ENCODE measurements at regions not wholly inside any gene's neighbourhood (a gene's known extent, or its start where the extent isn't known, plus 50 kb on each side); places are given as distances from the start of the nearest gene placed in this dataset.

DNA sequence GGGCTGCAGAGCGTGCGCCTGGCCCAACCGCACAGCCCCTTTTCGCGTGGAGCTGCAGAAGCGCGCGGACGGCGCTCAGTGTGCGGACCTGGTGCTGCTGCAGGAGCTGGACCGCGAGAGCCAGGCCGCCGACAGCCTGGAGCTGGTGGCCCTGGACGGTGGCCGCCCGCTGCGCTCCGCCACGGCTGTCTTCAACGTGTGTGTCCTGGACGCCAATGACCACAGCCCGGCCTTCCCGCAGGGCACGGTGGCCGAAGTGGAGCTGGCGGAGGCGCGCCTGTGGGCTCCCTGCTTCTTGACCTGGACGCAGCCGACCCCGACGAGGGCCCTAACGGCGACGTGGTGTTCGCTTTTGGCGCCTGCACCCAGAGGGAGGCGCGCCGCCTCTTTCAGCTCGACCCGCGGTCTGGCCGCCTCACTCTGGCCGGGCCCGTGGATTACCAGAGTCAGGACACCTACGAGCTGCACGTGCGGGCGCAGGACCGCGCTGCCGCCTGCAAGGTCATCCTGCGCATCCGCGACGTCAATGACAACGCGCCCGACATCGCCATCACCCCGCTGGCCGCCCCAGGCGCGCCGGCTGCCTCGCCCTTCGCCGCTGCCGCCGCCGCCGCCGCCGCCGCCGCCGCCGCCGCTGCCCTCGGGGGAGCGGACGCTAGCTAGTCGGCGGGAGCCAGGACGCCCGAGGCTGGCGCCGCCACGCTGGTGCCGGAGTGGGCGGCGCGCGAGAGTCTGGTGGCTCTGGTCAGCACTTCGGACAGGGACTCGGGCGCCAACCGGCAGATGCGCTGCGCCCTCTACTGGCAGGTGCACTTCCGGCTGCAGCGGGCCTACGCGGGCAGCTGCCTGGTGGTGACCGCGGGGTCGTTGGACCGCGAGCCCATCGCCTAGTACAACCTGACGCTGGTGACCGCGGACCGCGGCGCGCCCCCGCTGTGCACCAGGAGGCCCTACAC lies 172.2 kb downstream of the OLFM4 start:
- no peak overlapping the region for H3K4me3 Mint-ChIP-seq
- DNase-seq (ENCODE audit: extremely low spot score, unreplicated experiment): peak; percentile 86
- peaks cover 13% of the 10 kb centered on the region for H3K4me1 Mint-ChIP-seq (ENCODE audit: unreplicated experiment)
- no peak overlapping the region for H3K27ac Mint-ChIP-seq
- peaks cover 58% of the 10 kb centered on the region for H3K27me3 Mint-ChIP-seq
- no peaks in the 10 kb centered on the region for H3K36me3 Mint-ChIP-seq
- no peaks in the 10 kb centered on the region for H3K9me3 Mint-ChIP-seq
- TF ChIP-seq, protein P1, sequence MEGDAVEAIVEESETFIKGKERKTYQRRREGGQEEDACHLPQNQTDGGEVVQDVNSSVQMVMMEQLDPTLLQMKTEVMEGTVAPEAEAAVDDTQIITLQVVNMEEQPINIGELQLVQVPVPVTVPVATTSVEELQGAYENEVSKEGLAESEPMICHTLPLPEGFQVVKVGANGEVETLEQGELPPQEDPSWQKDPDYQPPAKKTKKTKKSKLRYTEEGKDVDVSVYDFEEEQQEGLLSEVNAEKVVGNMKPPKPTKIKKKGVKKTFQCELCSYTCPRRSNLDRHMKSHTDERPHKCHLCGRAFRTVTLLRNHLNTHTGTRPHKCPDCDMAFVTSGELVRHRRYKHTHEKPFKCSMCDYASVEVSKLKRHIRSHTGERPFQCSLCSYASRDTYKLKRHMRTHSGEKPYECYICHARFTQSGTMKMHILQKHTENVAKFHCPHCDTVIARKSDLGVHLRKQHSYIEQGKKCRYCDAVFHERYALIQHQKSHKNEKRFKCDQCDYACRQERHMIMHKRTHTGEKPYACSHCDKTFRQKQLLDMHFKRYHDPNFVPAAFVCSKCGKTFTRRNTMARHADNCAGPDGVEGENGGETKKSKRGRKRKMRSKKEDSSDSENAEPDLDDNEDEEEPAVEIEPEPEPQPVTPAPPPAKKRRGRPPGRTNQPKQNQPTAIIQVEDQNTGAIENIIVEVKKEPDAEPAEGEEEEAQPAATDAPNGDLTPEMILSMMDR (conservative IDR thresholded peaks at IDR 0.05): peak; percentile 92

DNA sequence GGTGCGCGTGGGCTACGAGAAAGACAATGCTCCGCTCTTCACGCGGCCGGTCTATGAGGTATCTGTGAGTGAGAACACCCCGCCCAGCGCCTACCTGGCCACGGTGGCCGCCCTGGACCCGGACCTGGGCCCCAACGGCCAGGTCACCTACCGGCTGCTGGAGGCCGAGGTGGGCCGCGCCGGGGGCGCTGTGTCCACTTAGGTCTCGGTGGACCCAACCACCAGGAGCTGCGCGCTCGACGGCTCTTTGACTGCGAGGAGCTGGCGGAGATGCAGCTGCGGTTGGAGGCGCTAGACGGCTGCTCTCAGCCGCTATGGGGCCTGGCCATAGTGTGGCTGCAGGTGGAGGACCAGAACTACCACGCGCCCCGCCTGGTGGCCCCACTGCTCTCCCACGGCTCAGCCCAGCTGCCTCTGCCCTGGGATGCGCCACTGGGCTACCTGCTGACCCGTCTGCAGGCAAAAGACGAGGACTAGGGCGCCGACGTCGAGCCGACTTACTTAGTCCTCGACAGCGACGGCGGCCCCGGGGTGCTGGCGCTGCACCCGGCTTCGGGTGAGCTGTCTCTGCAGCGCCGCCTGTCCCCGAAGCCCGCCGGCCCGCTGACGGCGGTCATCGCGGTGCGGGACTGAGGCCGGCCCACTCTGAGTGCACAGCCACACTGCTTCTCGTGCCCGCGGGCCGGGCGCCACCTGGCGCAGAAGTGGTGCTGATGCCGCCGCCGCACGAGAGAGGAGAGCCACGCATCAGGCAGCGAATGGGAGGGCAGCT lies 173.0 kb downstream of the OLFM4 start:
- peaks cover 61% of the 10 kb centered on the region for H3K27me3 Mint-ChIP-seq

DNA sequence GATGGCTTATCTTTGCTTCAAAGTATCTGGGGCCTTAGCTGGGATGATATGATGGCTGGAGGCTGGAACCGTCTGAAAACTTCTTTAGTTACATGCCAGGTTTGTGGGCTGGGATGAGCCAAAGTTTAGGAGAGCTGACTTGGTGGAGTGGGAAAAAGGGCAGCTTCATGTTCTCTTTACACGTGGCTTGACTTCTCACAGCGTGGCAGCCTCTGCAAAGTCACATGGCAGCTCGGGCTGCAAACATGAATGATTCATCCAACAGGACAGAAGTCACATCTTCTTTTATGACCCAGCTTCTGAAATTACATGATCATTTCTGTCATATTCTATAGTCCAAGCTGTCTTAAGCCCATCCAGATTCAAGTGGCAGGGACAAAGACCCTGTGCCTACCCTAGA lies 176.0 kb downstream of the OLFM4 start:
- no peak overlapping the region for H3K27ac Mint-ChIP-seq
- peaks cover 51% of the 10 kb centered on the region for H3K27me3 Mint-ChIP-seq
- no peaks in the 10 kb centered on the region for H3K4me1 Mint-ChIP-seq (ENCODE audit: unreplicated experiment)
- TF ChIP-seq, protein P1 (conservative IDR thresholded peaks at IDR 0.05): no peak
- no peak for DNase-seq (ENCODE audit: extremely low spot score, unreplicated experiment)
- H3K9me3 Mint-ChIP-seq: no peaks in the 10 kb centered on the region
- no peaks in the 10 kb centered on the region for H3K36me3 Mint-ChIP-seq
- H3K4me3 Mint-ChIP-seq: no peak overlapping the region

More for the DNA sequence above, 173.0 kb downstream of the OLFM4 start:
- H3K27ac Mint-ChIP-seq: no peak overlapping the region
- peak; percentile 71 for DNase-seq (ENCODE audit: extremely low spot score, unreplicated experiment)
- H3K4me1 Mint-ChIP-seq (ENCODE audit: unreplicated experiment): peaks cover 13% of the 10 kb centered on the region
- no peaks in the 10 kb centered on the region for H3K9me3 Mint-ChIP-seq
- TF ChIP-seq, protein P1 (conservative IDR thresholded peaks at IDR 0.05): peak; percentile 59
- H3K36me3 Mint-ChIP-seq: no peaks in the 10 kb centered on the region
- no peak overlapping the region for H3K4me3 Mint-ChIP-seq

DNA sequence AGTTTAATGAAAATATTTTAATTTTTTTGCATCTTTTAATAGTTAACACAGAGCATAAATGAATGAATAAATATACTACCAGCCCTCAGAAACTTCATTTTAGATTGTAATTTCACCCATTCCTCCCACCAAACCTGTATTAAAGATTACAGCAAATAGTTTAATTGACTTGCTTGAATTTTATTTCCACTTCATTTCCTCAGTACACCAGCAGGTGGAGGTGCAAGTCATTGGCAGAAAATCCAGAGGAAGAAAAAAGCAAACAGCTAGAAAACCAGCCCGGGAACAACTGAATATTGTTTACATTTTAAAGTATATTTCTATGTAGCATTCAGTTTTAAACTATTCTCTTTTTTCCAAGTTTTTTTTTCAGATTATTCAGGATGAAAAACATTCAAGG lies 177.8 kb downstream of the OLFM4 start:
- Mint-ChIP-seq H3K27me3 (peaks cover 46% of the 10 kb centered on the region), H3K9me3 (no peaks in the 10 kb centered on the region), H3K36me3 (no peaks in the 10 kb centered on the region), H3K4me1 (ENCODE audit: unreplicated experiment) (no peaks in the 10 kb centered on the region), H3K4me3 (no peak overlapping the region), H3K27ac (no peak overlapping the region)
- DNase-seq (ENCODE audit: extremely low spot score, unreplicated experiment): no peak
- TF ChIP-seq, protein P1 (conservative IDR thresholded peaks at IDR 0.05): peak; percentile 76

DNA sequence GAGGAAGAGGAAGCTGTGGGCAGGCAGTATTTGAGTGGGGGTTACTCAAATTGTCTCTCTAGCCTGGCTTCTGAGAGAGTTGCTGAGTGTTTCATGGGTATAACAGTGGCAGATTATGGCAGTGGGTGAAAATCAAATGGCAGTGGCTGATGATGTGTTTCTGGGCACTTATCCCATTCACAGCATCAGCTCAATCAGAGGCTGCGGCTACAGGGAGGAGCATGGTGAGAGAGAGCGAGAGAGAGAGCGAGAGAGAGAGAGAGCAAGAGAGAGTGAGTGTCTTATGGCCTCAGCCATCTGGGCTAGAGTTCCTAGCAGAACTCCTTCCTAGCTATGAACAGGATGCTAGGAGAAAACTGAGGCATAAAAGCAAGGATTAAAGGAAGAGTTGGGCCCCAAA lies 178.9 kb downstream of the OLFM4 start:
- H3K4me1 Mint-ChIP-seq (ENCODE audit: unreplicated experiment): no peaks in the 10 kb centered on the region
- H3K36me3 Mint-ChIP-seq: no peaks in the 10 kb centered on the region

More for the DNA sequence above, 178.9 kb downstream of the OLFM4 start:
- no peaks in the 10 kb centered on the region for H3K9me3 Mint-ChIP-seq
- no peak overlapping the region for H3K27ac Mint-ChIP-seq
- H3K4me3 Mint-ChIP-seq: no peak overlapping the region
- no peak for DNase-seq (ENCODE audit: extremely low spot score, unreplicated experiment)
- TF ChIP-seq, protein P1 (conservative IDR thresholded peaks at IDR 0.05): no peak
- peaks cover 40% of the 10 kb centered on the region for H3K27me3 Mint-ChIP-seq
